ENCODE measurements at regions not wholly inside any gene's neighbourhood (a gene's known extent, or its start where the extent isn't known, plus 50 kb on each side); places are given as distances from the start of the nearest gene placed in this dataset.

- H3K4me1 ChIP-seq, result no peaks in the 10 kb centered on the region
- H3K27ac ChIP-seq, result no peak overlapping the region
- H3K4me3 ChIP-seq, result no peak overlapping the region
- H3K36me3 ChIP-seq, result no peaks in the 10 kb centered on the region
- no peaks in the 10 kb centered on the region for H3K27me3 ChIP-seq
- no peak for TF ChIP-seq CTCF (IDR thresholded peaks at IDR 0.05)
- H3K9me3 ChIP-seq, result no peaks in the 10 kb centered on the region
- intact Hi-C loops (cut with DNase I; ENCODE audit: low total_unique reads), result no loop called here
- no peak for DNase-seq
These were observed 887.9 kb upstream of the FAM98A start for GRCh38 chr2:34486965-34487364.

- intact Hi-C loops (cut with DNase I; ENCODE audit: low total_unique reads), result no loop called here
- no peaks in the 10 kb centered on the region for H3K36me3 ChIP-seq
- H3K27ac ChIP-seq, result no peak overlapping the region
- H3K27me3 ChIP-seq, result no peaks in the 10 kb centered on the region
- no peak overlapping the region for H3K4me3 ChIP-seq
- no peak for TF ChIP-seq POLR2A (IDR thresholded peaks at IDR 0.05)
- TF ChIP-seq CTCF (IDR thresholded peaks at IDR 0.05), result no peak
- no peaks in the 10 kb centered on the region for H3K4me1 ChIP-seq
- H3K9me3 ChIP-seq, result no peaks in the 10 kb centered on the region
- no peak for DNase-seq
These were observed 882.4 kb upstream of the FAM98A start for GRCh38 chr2:34481542-34481941.

DNA sequence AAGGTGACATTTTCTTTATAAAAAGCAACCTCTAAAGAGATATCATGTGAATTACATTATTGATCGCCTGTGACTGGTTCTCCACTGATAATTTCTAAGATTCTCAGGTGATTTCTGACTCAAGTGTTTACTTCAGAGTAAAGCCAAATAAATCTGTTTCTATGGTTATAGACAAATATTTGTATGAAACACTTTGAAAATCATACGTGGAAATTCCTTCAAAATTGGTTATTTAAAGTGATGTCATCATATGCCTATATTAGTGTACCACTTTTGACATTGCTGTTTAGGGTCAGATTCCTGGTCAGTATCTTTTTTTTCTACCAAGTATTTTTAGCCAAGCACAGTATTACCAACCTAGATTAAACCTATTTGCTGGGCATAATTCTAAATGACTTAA lies 881.3 kb upstream of the FAM98A start:
- no peak overlapping the region for H3K27ac ChIP-seq
- H3K9me3 ChIP-seq, result no peaks in the 10 kb centered on the region
- DNase-seq, result no peak
- no peaks in the 10 kb centered on the region for H3K4me1 ChIP-seq
- no peaks in the 10 kb centered on the region for H3K27me3 ChIP-seq
- TF ChIP-seq POLR2A (IDR thresholded peaks at IDR 0.05) (no peak), CTCF (IDR thresholded peaks at IDR 0.05) (no peak)
- intact Hi-C loops (cut with DNase I; ENCODE audit: low total_unique reads), result no loop called here
- H3K36me3 ChIP-seq, result no peaks in the 10 kb centered on the region
- H3K4me3 ChIP-seq, result no peak overlapping the region

DNA sequence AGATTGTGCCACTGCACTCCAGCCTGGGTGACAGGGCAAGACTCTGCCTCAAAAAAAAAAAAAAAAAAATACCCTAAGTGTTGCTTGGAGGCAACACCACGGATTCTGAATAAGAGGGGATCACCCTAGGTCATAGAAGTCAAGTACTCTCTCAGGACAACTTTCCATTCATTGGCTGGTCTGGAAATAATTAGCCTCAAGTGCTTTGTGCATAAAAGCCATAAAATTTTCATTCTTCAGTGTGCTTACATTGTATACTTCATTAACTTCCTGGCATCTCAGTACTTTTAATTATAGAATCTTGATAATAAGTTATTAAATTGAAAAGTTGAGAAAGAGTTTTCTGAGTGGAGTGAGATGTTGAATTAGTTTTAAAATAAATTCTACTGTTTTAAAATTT lies 876.1 kb upstream of the FAM98A start:
- Histone ChIP-seq H3K4me1 (no peaks in the 10 kb centered on the region), H3K4me3 (no peak overlapping the region), H3K36me3 (no peaks in the 10 kb centered on the region), H3K9me3 (no peaks in the 10 kb centered on the region), H3K27me3 (no peaks in the 10 kb centered on the region), H3K27ac (no peak overlapping the region)
- TF ChIP-seq POLR2A (IDR thresholded peaks at IDR 0.05) (no peak), CTCF (IDR thresholded peaks at IDR 0.05) (no peak)
- intact Hi-C loops (cut with DNase I; ENCODE audit: low total_unique reads), result no loop called here
- no peak for DNase-seq

DNA sequence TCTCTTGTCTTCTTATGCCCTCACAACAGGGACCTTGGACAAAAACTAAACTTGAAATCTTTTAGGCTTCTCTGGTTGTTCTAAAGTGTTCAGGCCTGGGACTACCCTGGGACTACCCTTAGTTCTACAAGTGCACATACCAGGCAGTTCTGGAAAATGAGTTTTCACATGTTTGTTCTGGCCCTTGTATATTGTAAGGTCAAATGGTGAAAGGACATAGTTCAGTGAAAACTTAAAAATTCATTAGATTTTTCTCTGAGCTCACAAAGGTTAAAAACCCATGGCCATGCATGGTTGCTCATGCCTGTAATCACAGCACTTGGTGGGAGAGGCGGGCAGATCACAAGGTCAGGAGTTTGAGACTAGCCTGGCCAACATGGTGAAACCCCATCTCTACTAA lies 875.5 kb upstream of the FAM98A start:
- H3K27ac ChIP-seq, result no peak overlapping the region
- no peak for DNase-seq
- H3K27me3 ChIP-seq, result no peaks in the 10 kb centered on the region
- TF ChIP-seq POLR2A (IDR thresholded peaks at IDR 0.05), result no peak
- no peak for TF ChIP-seq CTCF (IDR thresholded peaks at IDR 0.05)
- no peaks in the 10 kb centered on the region for H3K36me3 ChIP-seq
- H3K9me3 ChIP-seq, result no peaks in the 10 kb centered on the region
- H3K4me1 ChIP-seq, result no peaks in the 10 kb centered on the region
- H3K4me3 ChIP-seq, result no peak overlapping the region
- intact Hi-C loops (cut with DNase I; ENCODE audit: low total_unique reads), result no loop called here

All from uterus (tissue), 3 donors.